ENCODE measurements at regions not wholly inside any gene's neighbourhood (a gene's known extent, or its start where the extent isn't known, plus 50 kb on each side); places are given as distances from the start of the nearest gene placed in this dataset.

- no peaks in the 10 kb centered on the region for H3K27me3 ChIP-seq (ENCODE audit: control insufficient read depth, insufficient read depth, low read length)
- TF ChIP-seq, protein P1, sequence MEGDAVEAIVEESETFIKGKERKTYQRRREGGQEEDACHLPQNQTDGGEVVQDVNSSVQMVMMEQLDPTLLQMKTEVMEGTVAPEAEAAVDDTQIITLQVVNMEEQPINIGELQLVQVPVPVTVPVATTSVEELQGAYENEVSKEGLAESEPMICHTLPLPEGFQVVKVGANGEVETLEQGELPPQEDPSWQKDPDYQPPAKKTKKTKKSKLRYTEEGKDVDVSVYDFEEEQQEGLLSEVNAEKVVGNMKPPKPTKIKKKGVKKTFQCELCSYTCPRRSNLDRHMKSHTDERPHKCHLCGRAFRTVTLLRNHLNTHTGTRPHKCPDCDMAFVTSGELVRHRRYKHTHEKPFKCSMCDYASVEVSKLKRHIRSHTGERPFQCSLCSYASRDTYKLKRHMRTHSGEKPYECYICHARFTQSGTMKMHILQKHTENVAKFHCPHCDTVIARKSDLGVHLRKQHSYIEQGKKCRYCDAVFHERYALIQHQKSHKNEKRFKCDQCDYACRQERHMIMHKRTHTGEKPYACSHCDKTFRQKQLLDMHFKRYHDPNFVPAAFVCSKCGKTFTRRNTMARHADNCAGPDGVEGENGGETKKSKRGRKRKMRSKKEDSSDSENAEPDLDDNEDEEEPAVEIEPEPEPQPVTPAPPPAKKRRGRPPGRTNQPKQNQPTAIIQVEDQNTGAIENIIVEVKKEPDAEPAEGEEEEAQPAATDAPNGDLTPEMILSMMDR (IDR thresholded peaks at IDR 0.05; ENCODE audit: insufficient read depth, low read length, poor library complexity, severe bottlenecking) = no peak
- DNase-seq (ENCODE audit: low read depth) = no peak
- H3K4me3 ChIP-seq (ENCODE audit: low read depth, low read length) = no peak overlapping the region
- H3K36me3 ChIP-seq (ENCODE audit: control insufficient read depth, insufficient read depth, low read length) = no peaks in the 10 kb centered on the region
Measured at GRCh38 chr1:29793653-29794348, 557.5 kb downstream of the PTPRU start.

- no peak overlapping the region for H3K4me3 ChIP-seq (ENCODE audit: low read depth, low read length)
- TF ChIP-seq, protein P1 (IDR thresholded peaks at IDR 0.05; ENCODE audit: insufficient read depth, low read length, poor library complexity, severe bottlenecking) = peak; percentile 97
Measured at GRCh38 chr1:29793101-29793546, 556.8 kb downstream of the PTPRU start.

GRCh38 chr1:29789910-29790247, 553.6 kb downstream of the PTPRU start:
- H3K27me3 ChIP-seq (ENCODE audit: control insufficient read depth, insufficient read depth, low read length) = no peaks in the 10 kb centered on the region
- no peaks in the 10 kb centered on the region for H3K36me3 ChIP-seq (ENCODE audit: control insufficient read depth, insufficient read depth, low read length)
- no peak overlapping the region for H3K4me3 ChIP-seq (ENCODE audit: low read depth, low read length)
- no peak for DNase-seq (ENCODE audit: low read depth)
- TF ChIP-seq, protein P1 (IDR thresholded peaks at IDR 0.05; ENCODE audit: insufficient read depth, low read length, poor library complexity, severe bottlenecking) = no peak

More at GRCh38 chr1:29793101-29793546, 556.8 kb downstream of the PTPRU start:
- no peaks in the 10 kb centered on the region for H3K27me3 ChIP-seq (ENCODE audit: control insufficient read depth, insufficient read depth, low read length)
- DNase-seq (ENCODE audit: low read depth) = peak; percentile 62
- no peaks in the 10 kb centered on the region for H3K36me3 ChIP-seq (ENCODE audit: control insufficient read depth, insufficient read depth, low read length)

DNA sequence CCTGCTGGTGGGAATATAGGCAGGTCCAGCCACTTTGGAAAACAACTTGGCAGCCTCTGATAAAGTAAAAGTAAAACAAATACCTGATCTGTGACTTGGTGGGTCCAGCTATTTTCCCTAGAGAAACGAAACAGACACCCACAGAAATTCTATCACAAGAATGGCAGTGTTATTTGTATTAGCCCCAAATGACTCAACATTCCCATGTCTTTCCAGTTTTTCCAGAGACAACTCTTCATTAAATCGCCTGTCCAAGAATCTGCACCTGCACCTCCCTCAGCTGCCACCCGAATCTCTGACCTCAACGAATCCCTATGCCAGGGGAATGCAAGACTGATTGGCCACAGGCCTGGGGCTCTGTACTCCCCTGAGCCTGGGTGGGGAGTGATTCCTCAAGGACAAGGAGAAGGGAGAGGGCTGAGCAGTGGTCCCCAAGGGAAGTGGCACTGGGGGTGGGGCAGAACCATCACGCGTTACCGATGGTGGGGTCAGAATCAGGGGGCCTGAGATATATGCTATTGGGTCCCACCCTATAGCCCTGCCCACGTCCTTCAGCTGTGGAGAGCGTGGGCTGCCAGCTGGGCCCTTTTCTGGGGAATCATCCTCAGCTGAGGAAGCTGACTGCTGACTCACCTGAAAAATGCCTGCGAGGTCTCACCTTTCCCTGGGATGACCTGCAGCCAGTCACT, 553.0 kb downstream of the PTPRU start:
- Histone ChIP-seq H3K27me3 (ENCODE audit: control insufficient read depth, insufficient read depth, low read length) (no peaks in the 10 kb centered on the region), H3K36me3 (ENCODE audit: control insufficient read depth, insufficient read depth, low read length) (no peaks in the 10 kb centered on the region), H3K4me3 (ENCODE audit: low read depth, low read length) (no peak overlapping the region)
- TF ChIP-seq, protein P1 (IDR thresholded peaks at IDR 0.05; ENCODE audit: insufficient read depth, low read length, poor library complexity, severe bottlenecking) = no peak
- DNase-seq (ENCODE audit: low read depth) = peak; percentile 21

GRCh38 chr1:29786791-29787732, 550.7 kb downstream of the PTPRU start:
- no peaks in the 10 kb centered on the region for H3K27me3 ChIP-seq (ENCODE audit: control insufficient read depth, insufficient read depth, low read length)
- TF ChIP-seq, protein P1 (IDR thresholded peaks at IDR 0.05; ENCODE audit: insufficient read depth, low read length, poor library complexity, severe bottlenecking) = no peak
- no peaks in the 10 kb centered on the region for H3K36me3 ChIP-seq (ENCODE audit: control insufficient read depth, insufficient read depth, low read length)
- no peak for DNase-seq (ENCODE audit: low read depth)
- no peak overlapping the region for H3K4me3 ChIP-seq (ENCODE audit: low read depth, low read length)

Data from kidney epithelial cell (primary cell).